Esophagus squamous epithelium (tissue), 4 donors: ENCODE measurements at regions not wholly inside any gene's neighbourhood (a gene's known extent, or its start where the extent isn't known, plus 50 kb on each side); places are given as distances from the start of the nearest gene placed in this dataset.

Experiments used
- POLR2A ChIP-seq, 4 donors: fragments of 450-650 bp; IDR thresholded peaks; one replicate each; pipeline ENCODE4 v1.6.1; 2017; ENCODE audit warnings: antibody characterized with exemption in 4 of 4, mild to moderate bottlenecking in 4 of 4, moderate library complexity in 3 of 4
- TF ChIP-seq, protein P1 (sequence below), 6 experiments: fragments of 450-650 bp in 4 of 6; fragments of 200-600 bp in 2 of 6; sonication (generic) in 2 of 6; IDR thresholded peaks; one replicate each; pipeline ENCODE4 v1.5.1; 2016 to 2019; ENCODE audit warnings: antibody characterized with exemption in 6 of 6, mild to moderate bottlenecking in 4 of 6, moderate library complexity in 4 of 6

- TF ChIP-seq, protein P1, sequence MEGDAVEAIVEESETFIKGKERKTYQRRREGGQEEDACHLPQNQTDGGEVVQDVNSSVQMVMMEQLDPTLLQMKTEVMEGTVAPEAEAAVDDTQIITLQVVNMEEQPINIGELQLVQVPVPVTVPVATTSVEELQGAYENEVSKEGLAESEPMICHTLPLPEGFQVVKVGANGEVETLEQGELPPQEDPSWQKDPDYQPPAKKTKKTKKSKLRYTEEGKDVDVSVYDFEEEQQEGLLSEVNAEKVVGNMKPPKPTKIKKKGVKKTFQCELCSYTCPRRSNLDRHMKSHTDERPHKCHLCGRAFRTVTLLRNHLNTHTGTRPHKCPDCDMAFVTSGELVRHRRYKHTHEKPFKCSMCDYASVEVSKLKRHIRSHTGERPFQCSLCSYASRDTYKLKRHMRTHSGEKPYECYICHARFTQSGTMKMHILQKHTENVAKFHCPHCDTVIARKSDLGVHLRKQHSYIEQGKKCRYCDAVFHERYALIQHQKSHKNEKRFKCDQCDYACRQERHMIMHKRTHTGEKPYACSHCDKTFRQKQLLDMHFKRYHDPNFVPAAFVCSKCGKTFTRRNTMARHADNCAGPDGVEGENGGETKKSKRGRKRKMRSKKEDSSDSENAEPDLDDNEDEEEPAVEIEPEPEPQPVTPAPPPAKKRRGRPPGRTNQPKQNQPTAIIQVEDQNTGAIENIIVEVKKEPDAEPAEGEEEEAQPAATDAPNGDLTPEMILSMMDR (IDR thresholded peaks at IDR 0.05) = no peak
- no peak for TF ChIP-seq POLR2A (IDR thresholded peaks at IDR 0.05)
Measured at GRCh38 chr7:91397096-91397495, 132.9 kb downstream of the FZD1 start.
